Endothelial cell (in vitro differentiated cells): ENCODE measurements at regions not wholly inside any gene's neighbourhood (a gene's known extent, or its start where the extent isn't known, plus 50 kb on each side); places are given as distances from the start of the nearest gene placed in this dataset.

Source experiments
- DNase-seq: peaks from one replicate; pipeline ENCODE4 v3.0.0; 2021; ENCODE audit warnings: low spot score
- H3K27ac Mint-ChIP-seq: one replicate; pipeline ENCODE4 v1.8.0; 2021; ENCODE audit warnings: mixed read lengths, inconsistent platforms; ENCODE audit not compliant: unreplicated experiment
- H3K27me3 Mint-ChIP-seq: one replicate; pipeline ENCODE4 v1.8.0; 2021; ENCODE audit warnings: mild to moderate bottlenecking, moderate library complexity, mixed read lengths, inconsistent platforms; ENCODE audit not compliant: unreplicated experiment
- H3K36me3 Mint-ChIP-seq: one replicate; pipeline ENCODE4 v1.8.0; 2021; ENCODE audit warnings: mild to moderate bottlenecking, low read depth, mixed read lengths, inconsistent platforms; ENCODE audit not compliant: unreplicated experiment
- H3K4me1 Mint-ChIP-seq: one replicate; pipeline ENCODE4 v1.8.0; 2021; ENCODE audit warnings: mild to moderate bottlenecking, mixed read lengths, inconsistent platforms; ENCODE audit not compliant: unreplicated experiment
- H3K4me3 Mint-ChIP-seq: one replicate; pipeline ENCODE4 v1.8.0; 2021; ENCODE audit warnings: mild to moderate bottlenecking, mixed read lengths, inconsistent platforms; ENCODE audit not compliant: unreplicated experiment
- H3K9me3 Mint-ChIP-seq: one replicate; pipeline ENCODE4 v1.8.0; 2021; ENCODE audit warnings: mixed read lengths, inconsistent platforms; ENCODE audit not compliant: unreplicated experiment
- CTCF ChIP-seq: fragments of 200-600 bp; sonication (generic); IDR thresholded peaks from one replicate; pipeline ENCODE4 v1.5.0; 2021; ENCODE audit warnings: antibody characterized with exemption; ENCODE audit not compliant: unreplicated experiment

GRCh38 chr18:42281124-42281523 is 326.1 kb downstream of the PIK3C3 start:
- Mint-ChIP-seq H3K27me3 (no peaks in the 10 kb centered on the region), H3K4me3 (no peak overlapping the region), H3K36me3 (no peaks in the 10 kb centered on the region), H3K4me1 (peaks cover 3% of the 10 kb centered on the region), H3K9me3 (no peaks in the 10 kb centered on the region), H3K27ac (no peak overlapping the region)
- DNase-seq, result no peak
- TF ChIP-seq CTCF, result no peak

- Mint-ChIP-seq H3K36me3 (no peaks in the 10 kb centered on the region), H3K4me1 (no peaks in the 10 kb centered on the region), H3K27me3 (no peaks in the 10 kb centered on the region), H3K9me3 (no peaks in the 10 kb centered on the region), H3K4me3 (no peak overlapping the region), H3K27ac (no peak overlapping the region)
- DNase-seq, result no peak
- no peak for TF ChIP-seq CTCF
Observed at GRCh38 chr18:42281851-42282250, 326.8 kb downstream of the PIK3C3 start.

GRCh38 chr18:42287047-42287446 is 332.0 kb downstream of the PIK3C3 start:
- no peaks in the 10 kb centered on the region for H3K36me3 Mint-ChIP-seq
- TF ChIP-seq CTCF, result no peak
- H3K9me3 Mint-ChIP-seq, result no peaks in the 10 kb centered on the region
- H3K4me3 Mint-ChIP-seq, result no peak overlapping the region
- no peaks in the 10 kb centered on the region for H3K4me1 Mint-ChIP-seq
- no peaks in the 10 kb centered on the region for H3K27me3 Mint-ChIP-seq
- no peak overlapping the region for H3K27ac Mint-ChIP-seq
- DNase-seq, result no peak

- Mint-ChIP-seq H3K27ac (no peak overlapping the region), H3K36me3 (no peaks in the 10 kb centered on the region), H3K27me3 (no peaks in the 10 kb centered on the region), H3K4me1 (no peaks in the 10 kb centered on the region), H3K4me3 (no peak overlapping the region), H3K9me3 (no peaks in the 10 kb centered on the region)
- DNase-seq, result no peak
- TF ChIP-seq CTCF, result no peak
Observed at GRCh38 chr18:42288129-42288528, 333.1 kb downstream of the PIK3C3 start.

- TF ChIP-seq CTCF, result no peak
- no peak overlapping the region for H3K4me3 Mint-ChIP-seq
- no peak for DNase-seq
- H3K27me3 Mint-ChIP-seq, result no peaks in the 10 kb centered on the region
- no peaks in the 10 kb centered on the region for H3K9me3 Mint-ChIP-seq
- H3K36me3 Mint-ChIP-seq, result no peaks in the 10 kb centered on the region
- H3K4me1 Mint-ChIP-seq, result no peaks in the 10 kb centered on the region
- H3K27ac Mint-ChIP-seq, result no peak overlapping the region
Observed at GRCh38 chr18:42289526-42289925, 334.5 kb downstream of the PIK3C3 start.
